Fibroblast of lung (primary cell): ENCODE measurements at regions not wholly inside any gene's neighbourhood (a gene's known extent, or its start where the extent isn't known, plus 50 kb on each side); places are given as distances from the start of the nearest gene placed in this dataset.

ENCODE experiments used
- DNase-seq, 2 donors: peaks; one replicate each; pipeline versions ENCODE4 v3.0.0 to v3.0.0-alpha.2; 2010; ENCODE audit warnings: low read depth in 2 of 2
- H2AFZ ChIP-seq: 2 replicates; pipeline ENCODE4 v1.5.1; 2012; ENCODE audit warnings: low read length, control low read depth, inconsistent platforms
- H3K27ac ChIP-seq: 2 replicates; pipeline ENCODE4 v1.5.1; 2011; ENCODE audit warnings: low read length, control low read depth; ENCODE audit not compliant: insufficient read depth
- H3K27me3 ChIP-seq: 2 replicates; pipeline ENCODE4 v1.5.1; 2011; ENCODE audit warnings: mild to moderate bottlenecking, low read length; ENCODE audit not compliant: control insufficient read depth, insufficient read depth
- H3K36me3 ChIP-seq: 2 replicates; pipeline ENCODE4 v1.5.1; 2011; ENCODE audit warnings: low read length; ENCODE audit not compliant: control insufficient read depth, insufficient read depth
- H3K4me1 ChIP-seq: 2 replicates; pipeline ENCODE4 v1.5.1; 2011; ENCODE audit warnings: low read length; ENCODE audit not compliant: control insufficient read depth, insufficient read depth; ENCODE audit errors: extremely low read depth
- H3K4me2 ChIP-seq: 2 replicates; pipeline ENCODE4 v1.5.1; 2011; ENCODE audit warnings: low read length, control low read depth; ENCODE audit not compliant: insufficient read depth; ENCODE audit errors: extremely low read depth
- H3K4me3 ChIP-seq, 4 experiments: fragments of 200-600 bp in 1 of 4; sonication (generic) in 1 of 4; replicated peaks in 1 of 4; 2 replicates each; pipeline ENCODE4 v1.5.1; 2011 to 2016; ENCODE audit warnings: low read length in 4 of 4, low read depth in 3 of 4, mild to moderate bottlenecking in 3 of 4, control low read depth in 2 of 4, inconsistent platforms in 1 of 4, mixed read lengths in 1 of 4; ENCODE audit not compliant: insufficient read depth in 1 of 4; ENCODE audit errors: control extremely low read depth in 1 of 4
- H3K79me2 ChIP-seq: 2 replicates; pipeline ENCODE4 v1.5.1; 2012; ENCODE audit warnings: mild to moderate bottlenecking, low read length, inconsistent platforms; ENCODE audit not compliant: control insufficient read depth, insufficient read depth
- H3K9ac ChIP-seq: 2 replicates; pipeline ENCODE4 v1.5.1; 2011; ENCODE audit warnings: mild to moderate bottlenecking, low read length, control low read depth; ENCODE audit not compliant: insufficient read depth
- H3K9me3 ChIP-seq: 2 replicates; pipeline ENCODE4 v1.5.1; 2012; ENCODE audit warnings: low read depth, low read length; ENCODE audit not compliant: control insufficient read depth, insufficient read depth
- H4K20me1 ChIP-seq: 2 replicates; pipeline ENCODE4 v1.5.1; 2011; ENCODE audit warnings: low read length; ENCODE audit not compliant: control insufficient read depth, insufficient read depth; ENCODE audit errors: extremely low read depth
- EZH2 ChIP-seq: IDR thresholded peaks from 2 replicates; pipeline ENCODE4 v1.5.1; 2012; ENCODE audit warnings: low read length, control low read depth, mild to moderate bottlenecking; ENCODE audit errors: missing control alignments
- TF ChIP-seq, protein P1 (sequence below), 2 donors: IDR thresholded peaks in 1 of 2; conservative IDR thresholded peaks in 1 of 2; 1 replicate in 1 of 2; 2 replicates in 1 of 2; pipeline ENCODE4 v1.5.1; 2011 to 2012; ENCODE audit warnings: low read length in 2 of 2, control low read depth in 1 of 2, inconsistent platforms in 1 of 2, low read depth in 1 of 2, mild to moderate bottlenecking in 1 of 2

DNA sequence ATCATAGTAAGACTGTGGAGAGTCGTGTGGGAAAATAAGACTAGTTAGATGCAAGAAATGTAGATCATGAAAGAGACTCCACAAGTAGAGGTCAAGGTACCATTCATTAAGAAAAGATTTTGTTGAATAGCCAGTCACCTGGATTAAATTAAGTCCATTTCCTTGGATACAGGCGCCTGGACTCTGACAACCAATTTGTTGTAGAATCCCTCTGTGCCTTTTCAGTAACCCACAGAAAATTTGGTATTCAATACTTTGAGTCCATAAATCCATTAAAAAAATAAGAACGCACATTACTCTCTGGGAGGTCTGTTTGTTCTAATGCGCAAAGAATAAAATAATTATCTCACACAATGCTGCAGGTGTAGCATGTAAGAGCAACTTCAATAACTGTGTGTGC, 469.4 kb downstream of the KLF12 start:
- H3K4me1 ChIP-seq: no peaks in the 10 kb centered on the region
- TF ChIP-seq, protein P1, sequence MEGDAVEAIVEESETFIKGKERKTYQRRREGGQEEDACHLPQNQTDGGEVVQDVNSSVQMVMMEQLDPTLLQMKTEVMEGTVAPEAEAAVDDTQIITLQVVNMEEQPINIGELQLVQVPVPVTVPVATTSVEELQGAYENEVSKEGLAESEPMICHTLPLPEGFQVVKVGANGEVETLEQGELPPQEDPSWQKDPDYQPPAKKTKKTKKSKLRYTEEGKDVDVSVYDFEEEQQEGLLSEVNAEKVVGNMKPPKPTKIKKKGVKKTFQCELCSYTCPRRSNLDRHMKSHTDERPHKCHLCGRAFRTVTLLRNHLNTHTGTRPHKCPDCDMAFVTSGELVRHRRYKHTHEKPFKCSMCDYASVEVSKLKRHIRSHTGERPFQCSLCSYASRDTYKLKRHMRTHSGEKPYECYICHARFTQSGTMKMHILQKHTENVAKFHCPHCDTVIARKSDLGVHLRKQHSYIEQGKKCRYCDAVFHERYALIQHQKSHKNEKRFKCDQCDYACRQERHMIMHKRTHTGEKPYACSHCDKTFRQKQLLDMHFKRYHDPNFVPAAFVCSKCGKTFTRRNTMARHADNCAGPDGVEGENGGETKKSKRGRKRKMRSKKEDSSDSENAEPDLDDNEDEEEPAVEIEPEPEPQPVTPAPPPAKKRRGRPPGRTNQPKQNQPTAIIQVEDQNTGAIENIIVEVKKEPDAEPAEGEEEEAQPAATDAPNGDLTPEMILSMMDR (conservative IDR thresholded peaks at IDR 0.05 in 1 of 2, IDR thresholded peaks at IDR 0.05 in 1 of 2; ENCODE audit: low read depth in 1 of 2, low read length in 2 of 2): no peak
- no peak for TF ChIP-seq EZH2
- no peak for DNase-seq
- no peaks in the 10 kb centered on the region for H3K79me2 ChIP-seq
- no peaks in the 10 kb centered on the region for H3K27me3 ChIP-seq
- H3K9me3 ChIP-seq: no peaks in the 10 kb centered on the region
- no peaks in the 10 kb centered on the region for H4K20me1 ChIP-seq
- no peak overlapping the region for H3K27ac ChIP-seq
- no peak overlapping the region for H3K4me3 ChIP-seq
- H2AFZ ChIP-seq: no peak overlapping the region
- H3K36me3 ChIP-seq: no peaks in the 10 kb centered on the region
- H3K4me2 ChIP-seq: no peak overlapping the region
- no peak overlapping the region for H3K9ac ChIP-seq

DNA sequence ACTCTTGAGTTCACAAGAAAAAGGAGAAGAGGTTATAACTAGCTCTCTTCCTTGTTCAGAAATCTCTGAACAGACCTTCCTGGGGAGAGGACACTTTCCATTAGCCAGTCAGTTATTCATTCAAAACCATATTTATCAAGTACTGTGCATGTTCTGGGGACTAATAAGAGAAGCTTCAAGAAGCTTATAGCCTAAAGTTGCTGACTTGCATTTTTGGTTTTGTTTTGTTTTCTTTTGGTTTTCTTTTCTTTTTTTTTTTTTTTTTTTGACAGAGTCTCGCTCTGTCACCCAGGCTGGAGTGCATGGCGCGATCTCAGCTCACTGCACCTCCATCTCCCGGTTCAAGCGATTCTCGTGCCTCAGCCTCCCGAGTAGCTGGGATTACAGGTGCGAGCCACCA, 471.4 kb downstream of the KLF12 start:
- Histone ChIP-seq H4K20me1 (no peaks in the 10 kb centered on the region), H2AFZ (no peak overlapping the region), H3K9me3 (no peaks in the 10 kb centered on the region), H3K4me2 (no peak overlapping the region), H3K4me3 (no peak overlapping the region), H3K27me3 (no peaks in the 10 kb centered on the region), H3K79me2 (no peaks in the 10 kb centered on the region), H3K9ac (no peak overlapping the region), H3K36me3 (no peaks in the 10 kb centered on the region), H3K27ac (no peak overlapping the region), H3K4me1 (no peaks in the 10 kb centered on the region)
- TF ChIP-seq, protein P1 (conservative IDR thresholded peaks at IDR 0.05 in 1 of 2, IDR thresholded peaks at IDR 0.05 in 1 of 2; ENCODE audit: low read depth in 1 of 2, low read length in 2 of 2): no peak
- TF ChIP-seq EZH2: no peak
- DNase-seq: no peak

DNA sequence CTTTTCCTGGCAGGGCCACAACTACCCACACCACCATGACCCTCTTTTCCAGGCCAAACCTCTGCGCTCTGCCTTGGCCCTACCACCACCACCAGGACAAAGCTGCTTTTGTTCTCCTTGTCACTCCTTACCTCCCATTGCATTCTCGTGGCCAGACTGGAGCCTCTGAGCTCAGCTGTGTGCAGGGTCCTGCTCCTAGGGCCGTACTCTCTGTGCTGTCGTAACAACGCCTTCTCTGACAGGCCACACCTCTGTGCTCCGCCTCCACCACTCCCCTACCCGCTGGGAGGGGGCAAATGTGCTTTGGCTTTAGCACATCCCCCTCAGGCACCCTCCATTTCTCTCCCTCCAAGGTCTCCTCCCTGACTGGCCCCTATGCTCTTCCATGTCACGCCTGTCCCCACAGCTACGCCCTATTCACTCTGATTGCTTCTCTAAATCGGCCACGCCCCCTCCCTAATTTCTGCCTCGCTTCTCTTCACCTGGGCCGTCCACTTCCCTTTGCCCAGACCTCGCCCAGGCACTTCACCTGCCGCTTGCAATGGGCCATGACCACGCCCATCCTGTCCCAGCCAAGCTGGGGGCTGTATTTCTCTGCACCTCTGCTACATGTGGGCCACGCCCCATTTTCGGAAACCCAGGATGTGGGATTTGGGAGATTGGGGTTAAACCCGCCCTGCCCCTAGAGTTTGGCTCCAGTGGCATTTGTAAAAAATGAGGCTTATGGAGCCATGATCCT, 472.3 kb downstream of the KLF12 start:
- Histone ChIP-seq H3K9ac (no peak overlapping the region), H3K27ac (no peak overlapping the region), H3K4me1 (no peaks in the 10 kb centered on the region), H4K20me1 (no peaks in the 10 kb centered on the region), H3K4me3 (no peak overlapping the region), H2AFZ (no peak overlapping the region), H3K4me2 (no peak overlapping the region), H3K79me2 (no peaks in the 10 kb centered on the region), H3K27me3 (no peaks in the 10 kb centered on the region), H3K9me3 (no peaks in the 10 kb centered on the region), H3K36me3 (no peaks in the 10 kb centered on the region)
- TF ChIP-seq, protein P1 (conservative IDR thresholded peaks at IDR 0.05 in 1 of 2, IDR thresholded peaks at IDR 0.05 in 1 of 2; ENCODE audit: low read depth in 1 of 2, low read length in 2 of 2): no peak
- TF ChIP-seq EZH2: no peak
- no peak for DNase-seq
